ENCODE measurements at regions not wholly inside any gene's neighbourhood (a gene's known extent, or its start where the extent isn't known, plus 50 kb on each side); places are given as distances from the start of the nearest gene placed in this dataset.

DNA sequence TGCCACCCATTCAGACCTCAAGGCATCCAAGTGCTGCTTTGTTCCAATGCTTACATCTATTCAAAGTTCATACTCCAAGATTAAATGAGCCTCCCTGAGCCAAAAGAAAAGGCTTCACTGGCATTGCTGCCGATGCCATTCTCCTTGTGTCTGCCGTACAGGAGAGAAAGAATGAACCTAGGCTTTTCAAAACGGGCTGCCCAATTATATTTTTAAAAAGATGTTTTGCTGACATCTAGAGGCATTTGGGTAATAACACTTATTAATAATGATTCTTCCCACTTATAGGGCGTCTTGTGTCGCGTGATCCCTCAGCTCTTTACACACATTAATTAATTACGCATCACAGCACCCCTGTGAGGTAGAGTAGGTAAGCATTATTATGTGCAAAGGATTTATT lies 545.6 kb downstream of the PKHD1 start:
- no peak for DNase-seq (ENCODE audit: insufficient read length, low spot score, missing footprints)
- Histone ChIP-seq H4K20me1 (ENCODE audit: insufficient read depth, low read length) (no peaks in the 10 kb centered on the region), H3K79me2 (ENCODE audit: insufficient read depth, low read length) (no peaks in the 10 kb centered on the region), H3K27me3 (ENCODE audit: insufficient read depth, low read length) (no peaks in the 10 kb centered on the region), H2AFZ (ENCODE audit: low read length) (no peak overlapping the region), H3K9me3 (ENCODE audit: low read depth, low read length) (no peaks in the 10 kb centered on the region), H3K27ac (ENCODE audit: low read depth, low read length) (no peak overlapping the region), H3K4me2 (ENCODE audit: insufficient read depth, low read length) (no peak overlapping the region), H3K4me3 (ENCODE audit: insufficient read depth, low read length) (no peak overlapping the region), H3K36me3 (ENCODE audit: insufficient read depth, low read length) (no peaks in the 10 kb centered on the region), H3K4me1 (ENCODE audit: insufficient read depth, low read length) (no peaks in the 10 kb centered on the region)
- TF ChIP-seq, protein P1, sequence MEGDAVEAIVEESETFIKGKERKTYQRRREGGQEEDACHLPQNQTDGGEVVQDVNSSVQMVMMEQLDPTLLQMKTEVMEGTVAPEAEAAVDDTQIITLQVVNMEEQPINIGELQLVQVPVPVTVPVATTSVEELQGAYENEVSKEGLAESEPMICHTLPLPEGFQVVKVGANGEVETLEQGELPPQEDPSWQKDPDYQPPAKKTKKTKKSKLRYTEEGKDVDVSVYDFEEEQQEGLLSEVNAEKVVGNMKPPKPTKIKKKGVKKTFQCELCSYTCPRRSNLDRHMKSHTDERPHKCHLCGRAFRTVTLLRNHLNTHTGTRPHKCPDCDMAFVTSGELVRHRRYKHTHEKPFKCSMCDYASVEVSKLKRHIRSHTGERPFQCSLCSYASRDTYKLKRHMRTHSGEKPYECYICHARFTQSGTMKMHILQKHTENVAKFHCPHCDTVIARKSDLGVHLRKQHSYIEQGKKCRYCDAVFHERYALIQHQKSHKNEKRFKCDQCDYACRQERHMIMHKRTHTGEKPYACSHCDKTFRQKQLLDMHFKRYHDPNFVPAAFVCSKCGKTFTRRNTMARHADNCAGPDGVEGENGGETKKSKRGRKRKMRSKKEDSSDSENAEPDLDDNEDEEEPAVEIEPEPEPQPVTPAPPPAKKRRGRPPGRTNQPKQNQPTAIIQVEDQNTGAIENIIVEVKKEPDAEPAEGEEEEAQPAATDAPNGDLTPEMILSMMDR (IDR thresholded peaks at IDR 0.05; ENCODE audit: extremely low read depth, low read depth, low read length) = no peak

DNA sequence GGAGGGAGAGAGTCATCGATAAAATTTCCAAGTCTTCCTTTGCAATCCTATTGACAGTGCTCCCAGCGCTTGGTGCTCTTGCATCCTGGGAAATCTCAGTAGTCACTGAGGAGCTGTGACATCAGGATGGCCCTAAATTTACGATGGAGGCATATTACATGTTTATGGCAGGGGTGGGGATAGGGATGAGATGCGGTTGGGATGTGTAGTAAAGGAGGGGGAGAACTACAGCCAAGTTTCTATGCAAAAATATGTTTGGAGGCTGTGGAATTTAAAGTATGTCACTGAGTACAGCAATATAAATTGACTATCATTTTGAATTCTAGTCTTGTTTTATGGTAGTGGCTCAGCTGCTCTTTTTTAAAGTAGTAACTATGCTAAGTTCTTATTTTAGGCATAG lies 544.9 kb downstream of the PKHD1 start:
- Histone ChIP-seq H3K4me1 (ENCODE audit: insufficient read depth, low read length) (no peaks in the 10 kb centered on the region), H3K79me2 (ENCODE audit: insufficient read depth, low read length) (no peaks in the 10 kb centered on the region), H3K9me3 (ENCODE audit: low read depth, low read length) (no peaks in the 10 kb centered on the region), H3K4me2 (ENCODE audit: insufficient read depth, low read length) (no peak overlapping the region), H4K20me1 (ENCODE audit: insufficient read depth, low read length) (no peaks in the 10 kb centered on the region), H3K27ac (ENCODE audit: low read depth, low read length) (no peak overlapping the region), H3K27me3 (ENCODE audit: insufficient read depth, low read length) (no peaks in the 10 kb centered on the region), H2AFZ (ENCODE audit: low read length) (no peak overlapping the region), H3K36me3 (ENCODE audit: insufficient read depth, low read length) (no peaks in the 10 kb centered on the region), H3K4me3 (ENCODE audit: insufficient read depth, low read length) (no peak overlapping the region)
- DNase-seq (ENCODE audit: insufficient read length, low spot score, missing footprints) = no peak
- TF ChIP-seq, protein P1 (IDR thresholded peaks at IDR 0.05; ENCODE audit: extremely low read depth, low read depth, low read length) = no peak

DNA sequence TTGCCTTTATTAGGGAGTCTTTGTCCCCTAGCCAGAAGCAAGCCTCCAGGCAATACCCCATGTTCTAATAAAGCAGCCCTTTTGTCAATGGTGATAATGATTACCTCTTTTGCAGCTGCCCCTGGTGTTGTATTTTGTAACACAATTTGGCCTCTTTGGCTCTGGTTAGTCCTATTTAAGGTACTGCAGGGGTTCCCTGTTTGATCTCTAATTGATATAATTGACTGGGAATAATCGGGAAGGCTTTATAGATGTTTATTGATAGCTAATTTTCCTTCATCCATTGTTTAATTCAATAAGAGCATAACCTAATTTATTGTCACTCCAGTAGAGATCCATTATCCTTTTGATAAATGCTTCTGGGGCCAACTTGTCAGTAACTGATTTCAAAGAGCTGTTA lies 537.2 kb downstream of the PKHD1 start:
- peaks cover 4% of the 10 kb centered on the region for H3K9me3 ChIP-seq (ENCODE audit: low read depth, low read length)
- TF ChIP-seq, protein P1 (IDR thresholded peaks at IDR 0.05; ENCODE audit: extremely low read depth, low read depth, low read length) = no peak
- H3K36me3 ChIP-seq (ENCODE audit: insufficient read depth, low read length) = no peaks in the 10 kb centered on the region
- no peaks in the 10 kb centered on the region for H3K27me3 ChIP-seq (ENCODE audit: insufficient read depth, low read length)
- H4K20me1 ChIP-seq (ENCODE audit: insufficient read depth, low read length) = no peaks in the 10 kb centered on the region
- no peak overlapping the region for H3K4me3 ChIP-seq (ENCODE audit: insufficient read depth, low read length)
- H2AFZ ChIP-seq (ENCODE audit: low read length) = no peak overlapping the region
- no peak overlapping the region for H3K27ac ChIP-seq (ENCODE audit: low read depth, low read length)
- no peak overlapping the region for H3K4me2 ChIP-seq (ENCODE audit: insufficient read depth, low read length)
- DNase-seq (ENCODE audit: insufficient read length, low spot score, missing footprints) = no peak
- no peaks in the 10 kb centered on the region for H3K79me2 ChIP-seq (ENCODE audit: insufficient read depth, low read length)
- no peaks in the 10 kb centered on the region for H3K4me1 ChIP-seq (ENCODE audit: insufficient read depth, low read length)

DNA sequence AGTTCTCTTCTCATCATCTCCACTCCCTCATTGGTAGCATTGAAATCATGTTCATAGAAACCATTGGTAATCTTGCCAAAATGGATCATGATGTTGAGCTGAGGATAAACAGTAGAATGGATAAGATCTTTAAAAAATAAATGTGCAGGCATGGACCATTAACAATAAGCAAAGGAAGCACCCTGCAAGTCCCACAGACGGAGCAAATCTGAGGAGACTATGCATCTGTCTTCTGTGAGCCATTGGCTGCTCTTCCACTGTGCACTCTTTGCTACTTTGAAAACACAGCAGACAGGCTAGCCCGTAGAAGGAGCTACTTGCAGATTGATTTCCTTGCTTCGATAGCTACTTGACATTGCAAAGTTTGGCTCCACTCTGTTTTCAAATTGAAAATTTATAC lies 535.0 kb downstream of the PKHD1 start:
- Histone ChIP-seq H3K79me2 (ENCODE audit: insufficient read depth, low read length) (no peaks in the 10 kb centered on the region), H3K27ac (ENCODE audit: low read depth, low read length) (no peak overlapping the region)

More for the DNA sequence above, 535.0 kb downstream of the PKHD1 start:
- no peak overlapping the region for H2AFZ ChIP-seq (ENCODE audit: low read length)
- H3K9me3 ChIP-seq (ENCODE audit: low read depth, low read length) = peaks cover 6% of the 10 kb centered on the region
- H3K4me3 ChIP-seq (ENCODE audit: insufficient read depth, low read length) = no peak overlapping the region
- no peaks in the 10 kb centered on the region for H3K36me3 ChIP-seq (ENCODE audit: insufficient read depth, low read length)
- H3K4me2 ChIP-seq (ENCODE audit: insufficient read depth, low read length) = no peak overlapping the region
- H4K20me1 ChIP-seq (ENCODE audit: insufficient read depth, low read length) = no peaks in the 10 kb centered on the region
- H3K27me3 ChIP-seq (ENCODE audit: insufficient read depth, low read length) = no peaks in the 10 kb centered on the region
- no peak for DNase-seq (ENCODE audit: insufficient read length, low spot score, missing footprints)
- TF ChIP-seq, protein P1 (IDR thresholded peaks at IDR 0.05; ENCODE audit: extremely low read depth, low read depth, low read length) = no peak
- H3K4me1 ChIP-seq (ENCODE audit: insufficient read depth, low read length) = no peaks in the 10 kb centered on the region

All from osteoblast (primary cell).